SH-SY5Y (cell line): ENCODE measurements at regions not wholly inside any gene's neighbourhood (a gene's known extent, or its start where the extent isn't known, plus 50 kb on each side); places are given as distances from the start of the nearest gene placed in this dataset.

Source experiments
- GATA2 ChIP-seq: IDR thresholded peaks from 2 replicates; pipeline ENCODE4 v1.6.1; 2011; ENCODE audit warnings: mild to moderate bottlenecking, low read depth, low read length
- GATA3 ChIP-seq: IDR thresholded peaks from 2 replicates; pipeline ENCODE4 v1.6.1; 2011; ENCODE audit warnings: low read depth, mild to moderate bottlenecking, low read length, moderate library complexity

- TF ChIP-seq GATA2 (no peak), GATA3 (no peak)
Observed at GRCh38 chr5:164289526-164289925, 784.1 kb downstream of the MAT2B start.
